ENCODE measurements at regions not wholly inside any gene's neighbourhood (a gene's known extent, or its start where the extent isn't known, plus 50 kb on each side); places are given as distances from the start of the nearest gene placed in this dataset.

DNA sequence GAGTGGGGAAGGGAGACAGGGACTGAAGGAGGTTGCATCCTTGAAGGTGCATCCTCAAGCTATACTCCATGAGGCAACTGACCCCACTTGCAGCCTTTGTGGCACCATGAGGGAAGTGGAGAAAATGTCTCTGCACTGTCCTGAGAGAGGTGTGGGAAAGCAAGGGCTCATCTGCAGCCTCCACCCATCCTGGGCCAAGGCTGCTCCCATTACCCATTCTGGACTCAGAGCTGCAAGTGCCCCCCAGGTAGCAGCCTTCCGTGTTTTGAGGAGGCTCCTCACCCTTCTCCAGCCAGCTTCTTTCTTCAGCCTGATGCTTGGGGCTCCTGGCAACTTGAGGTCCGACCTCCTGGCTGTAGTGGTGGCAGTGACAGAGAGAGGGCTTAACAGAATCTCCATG is 294.6 kb downstream of the CDH26 start:
- no peak for TF ChIP-seq POLR2AphosphoS5 (IDR thresholded peaks at IDR 0.05; ENCODE audit: low read depth, low read length)
- TF ChIP-seq, protein P1, sequence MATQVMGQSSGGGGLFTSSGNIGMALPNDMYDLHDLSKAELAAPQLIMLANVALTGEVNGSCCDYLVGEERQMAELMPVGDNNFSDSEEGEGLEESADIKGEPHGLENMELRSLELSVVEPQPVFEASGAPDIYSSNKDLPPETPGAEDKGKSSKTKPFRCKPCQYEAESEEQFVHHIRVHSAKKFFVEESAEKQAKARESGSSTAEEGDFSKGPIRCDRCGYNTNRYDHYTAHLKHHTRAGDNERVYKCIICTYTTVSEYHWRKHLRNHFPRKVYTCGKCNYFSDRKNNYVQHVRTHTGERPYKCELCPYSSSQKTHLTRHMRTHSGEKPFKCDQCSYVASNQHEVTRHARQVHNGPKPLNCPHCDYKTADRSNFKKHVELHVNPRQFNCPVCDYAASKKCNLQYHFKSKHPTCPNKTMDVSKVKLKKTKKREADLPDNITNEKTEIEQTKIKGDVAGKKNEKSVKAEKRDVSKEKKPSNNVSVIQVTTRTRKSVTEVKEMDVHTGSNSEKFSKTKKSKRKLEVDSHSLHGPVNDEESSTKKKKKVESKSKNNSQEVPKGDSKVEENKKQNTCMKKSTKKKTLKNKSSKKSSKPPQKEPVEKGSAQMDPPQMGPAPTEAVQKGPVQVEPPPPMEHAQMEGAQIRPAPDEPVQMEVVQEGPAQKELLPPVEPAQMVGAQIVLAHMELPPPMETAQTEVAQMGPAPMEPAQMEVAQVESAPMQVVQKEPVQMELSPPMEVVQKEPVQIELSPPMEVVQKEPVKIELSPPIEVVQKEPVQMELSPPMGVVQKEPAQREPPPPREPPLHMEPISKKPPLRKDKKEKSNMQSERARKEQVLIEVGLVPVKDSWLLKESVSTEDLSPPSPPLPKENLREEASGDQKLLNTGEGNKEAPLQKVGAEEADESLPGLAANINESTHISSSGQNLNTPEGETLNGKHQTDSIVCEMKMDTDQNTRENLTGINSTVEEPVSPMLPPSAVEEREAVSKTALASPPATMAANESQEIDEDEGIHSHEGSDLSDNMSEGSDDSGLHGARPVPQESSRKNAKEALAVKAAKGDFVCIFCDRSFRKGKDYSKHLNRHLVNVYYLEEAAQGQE (IDR thresholded peaks at IDR 0.05; ENCODE audit: insufficient read depth in 1 of 2, low read depth in 2 of 2, low read length in 2 of 2): no peak
- no peak for TF ChIP-seq SIN3A (IDR thresholded peaks at IDR 0.05; ENCODE audit: borderline replicate concordance, insufficient read depth, low read length)
- no peak for TF ChIP-seq TAF1 (IDR thresholded peaks at IDR 0.05; ENCODE audit: borderline replicate concordance, insufficient read depth, low read length)
- no peak for TF ChIP-seq FOXP2 (optimal IDR thresholded peaks at IDR 0.05; ENCODE audit: borderline replicate concordance, extremely low read depth, extremely low read length, insufficient read depth)

Data from PFSK-1 (cell line).